Fibroblast of the aortic adventitia (primary cell): ENCODE measurements at regions not wholly inside any gene's neighbourhood (a gene's known extent, or its start where the extent isn't known, plus 50 kb on each side); places are given as distances from the start of the nearest gene placed in this dataset.

ENCODE experiments used
- DNase-seq: peaks from one replicate; pipeline ENCODE4 v3.0.0-alpha.2; 2010; ENCODE audit warnings: low read depth
- H3K4me3 ChIP-seq: 2 replicates; pipeline ENCODE4 v1.5.1; 2011; ENCODE audit warnings: low read depth, mild to moderate bottlenecking, control low read depth, low read length, moderate library complexity
- TF ChIP-seq, protein P1 (sequence below): IDR thresholded peaks from 2 replicates; pipeline ENCODE4 v1.5.1; 2011; ENCODE audit warnings: mild to moderate bottlenecking, low read length, control low read depth, inconsistent platforms; ENCODE audit not compliant: insufficient read depth

DNA sequence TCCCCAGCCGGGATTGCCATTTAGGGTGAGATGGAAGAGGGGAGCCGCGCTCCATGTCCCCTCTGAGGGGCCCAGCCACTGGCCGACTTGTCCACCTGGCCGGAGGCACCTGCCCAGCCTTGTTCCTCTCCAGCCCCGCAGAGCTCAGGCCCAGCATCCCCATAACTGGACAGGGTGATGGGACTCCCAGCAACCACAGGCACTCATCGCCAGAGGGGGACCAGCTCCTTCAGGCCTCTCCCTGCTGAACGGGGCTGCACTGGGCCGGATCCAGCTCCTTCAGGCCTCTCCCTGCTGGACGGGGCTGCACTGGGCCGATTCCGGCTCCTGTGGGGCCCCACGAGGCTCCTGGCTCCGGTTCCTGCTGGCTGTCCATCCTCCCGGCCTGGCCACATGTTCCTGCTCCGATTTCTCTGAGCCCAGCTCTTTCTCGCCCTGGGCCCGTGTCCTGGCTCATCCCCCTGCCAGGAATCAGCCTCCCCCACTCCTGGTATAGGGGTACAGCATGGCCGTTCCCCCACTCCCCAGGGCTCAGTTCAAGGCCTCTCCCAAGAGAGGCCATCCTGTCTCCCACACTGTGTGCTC is 56.1 kb upstream of the ADGRA1 start:
- no peak overlapping the region for H3K4me3 ChIP-seq
- DNase-seq = no peak
- TF ChIP-seq, protein P1, sequence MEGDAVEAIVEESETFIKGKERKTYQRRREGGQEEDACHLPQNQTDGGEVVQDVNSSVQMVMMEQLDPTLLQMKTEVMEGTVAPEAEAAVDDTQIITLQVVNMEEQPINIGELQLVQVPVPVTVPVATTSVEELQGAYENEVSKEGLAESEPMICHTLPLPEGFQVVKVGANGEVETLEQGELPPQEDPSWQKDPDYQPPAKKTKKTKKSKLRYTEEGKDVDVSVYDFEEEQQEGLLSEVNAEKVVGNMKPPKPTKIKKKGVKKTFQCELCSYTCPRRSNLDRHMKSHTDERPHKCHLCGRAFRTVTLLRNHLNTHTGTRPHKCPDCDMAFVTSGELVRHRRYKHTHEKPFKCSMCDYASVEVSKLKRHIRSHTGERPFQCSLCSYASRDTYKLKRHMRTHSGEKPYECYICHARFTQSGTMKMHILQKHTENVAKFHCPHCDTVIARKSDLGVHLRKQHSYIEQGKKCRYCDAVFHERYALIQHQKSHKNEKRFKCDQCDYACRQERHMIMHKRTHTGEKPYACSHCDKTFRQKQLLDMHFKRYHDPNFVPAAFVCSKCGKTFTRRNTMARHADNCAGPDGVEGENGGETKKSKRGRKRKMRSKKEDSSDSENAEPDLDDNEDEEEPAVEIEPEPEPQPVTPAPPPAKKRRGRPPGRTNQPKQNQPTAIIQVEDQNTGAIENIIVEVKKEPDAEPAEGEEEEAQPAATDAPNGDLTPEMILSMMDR = no peak

DNA sequence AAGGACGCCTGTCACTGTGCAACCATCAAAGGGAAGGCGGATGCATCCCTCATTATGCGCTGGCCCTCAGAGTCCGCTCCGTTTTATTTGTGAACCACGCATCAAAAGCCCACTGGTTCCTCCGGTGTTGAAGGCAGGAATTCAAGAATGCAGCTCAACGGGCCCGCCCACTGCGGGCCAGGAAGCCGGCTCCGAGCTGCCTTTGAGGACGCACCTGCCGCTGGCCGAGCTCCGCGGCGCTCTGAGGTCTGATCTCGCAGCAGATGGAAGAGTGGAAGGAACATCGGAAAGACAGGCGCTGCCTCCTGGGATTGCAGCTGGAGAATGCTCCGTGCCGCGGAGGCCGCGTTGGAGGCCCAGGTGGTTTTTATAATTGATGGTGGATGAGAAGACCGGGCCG is 56.9 kb upstream of the ADGRA1 start:
- no peak overlapping the region for H3K4me3 ChIP-seq
- DNase-seq = no peak
- TF ChIP-seq, protein P1 = no peak

DNA sequence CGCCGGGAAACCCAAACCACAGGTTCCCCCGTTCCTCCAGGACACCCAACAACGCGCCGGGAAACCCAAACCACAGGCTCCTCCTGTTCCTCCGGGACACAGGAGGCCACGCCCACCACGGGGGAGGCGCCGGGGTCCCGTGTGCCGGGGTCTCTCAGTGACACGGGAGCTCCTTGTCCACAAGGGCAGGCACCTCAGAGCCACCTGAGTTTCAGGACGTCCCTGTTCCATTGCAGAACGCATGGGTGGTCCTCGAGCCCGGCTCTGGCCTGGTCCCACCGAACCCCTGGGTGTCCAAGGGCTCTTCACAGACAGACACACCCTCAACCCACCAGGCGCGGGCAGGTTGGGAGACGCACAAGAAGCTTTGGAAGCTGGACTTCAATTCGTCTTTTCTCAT is 57.6 kb upstream of the ADGRA1 start:
- TF ChIP-seq, protein P1 = no peak
- no peak for DNase-seq
- no peak overlapping the region for H3K4me3 ChIP-seq

DNA sequence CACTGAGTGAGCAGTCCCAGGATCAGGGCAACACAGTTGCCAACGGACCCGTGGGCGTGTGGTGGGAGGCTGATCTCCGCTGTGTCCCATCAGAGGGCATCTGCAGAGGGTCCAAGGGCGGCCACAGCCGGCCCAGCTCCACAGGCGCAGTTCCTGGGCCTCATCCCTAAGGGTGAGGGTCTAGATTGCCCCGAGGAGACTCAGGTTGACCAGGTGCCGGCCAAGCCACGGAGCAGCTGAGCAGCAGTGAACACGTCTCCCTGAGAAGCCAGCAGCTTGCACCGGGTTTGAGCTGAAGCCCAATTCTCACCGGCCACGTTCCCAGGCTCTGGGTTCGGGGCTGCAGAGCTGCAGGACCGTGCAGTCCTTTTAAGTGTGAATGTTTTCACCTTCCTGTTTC is 58.8 kb upstream of the ADGRA1 start:
- TF ChIP-seq, protein P1 = no peak

DNA sequence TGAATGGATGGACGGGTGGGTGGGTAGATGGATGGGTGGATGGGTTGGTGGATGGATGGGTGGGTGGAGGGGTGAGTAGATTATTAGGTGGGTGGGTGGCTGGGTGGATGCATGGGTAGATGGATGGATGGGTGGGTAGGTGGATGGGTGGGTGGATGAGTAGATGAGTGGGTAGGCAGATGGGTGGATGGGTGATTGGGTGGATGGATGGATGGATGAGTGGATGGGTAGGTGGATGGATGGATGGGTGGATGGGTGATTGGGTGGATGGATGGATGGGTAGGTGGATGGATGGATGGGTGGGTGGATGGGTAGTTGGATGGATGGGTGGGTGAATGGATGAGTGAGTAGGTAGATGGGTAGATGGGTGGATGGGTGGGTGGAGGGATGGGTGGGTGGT is 59.6 kb upstream of the ADGRA1 start:
- DNase-seq = no peak
- TF ChIP-seq, protein P1 = no peak
- no peak overlapping the region for H3K4me3 ChIP-seq

More for the DNA sequence above, 58.8 kb upstream of the ADGRA1 start:
- no peak for DNase-seq
- no peak overlapping the region for H3K4me3 ChIP-seq

DNA sequence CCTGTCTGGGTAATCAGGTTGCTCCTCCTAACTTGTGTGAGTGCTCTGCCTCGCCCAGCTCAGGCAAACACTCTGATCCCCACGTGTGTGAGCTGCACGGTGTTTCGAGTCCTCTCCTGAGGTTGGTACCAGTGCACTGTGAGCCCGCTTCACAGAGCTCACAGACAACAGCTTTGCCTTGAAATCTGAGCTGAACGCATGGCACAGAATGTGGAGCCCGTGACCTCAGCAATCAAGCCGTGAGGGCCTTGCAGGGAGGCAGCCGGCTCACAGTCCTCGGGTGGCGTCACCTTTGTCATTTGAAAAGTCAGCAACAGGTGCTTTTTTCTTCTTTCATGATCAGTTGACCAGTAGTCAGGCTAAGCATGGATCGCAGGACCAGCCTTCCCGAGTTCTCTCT is 60.2 kb upstream of the ADGRA1 start:
- TF ChIP-seq, protein P1 = no peak
- no peak overlapping the region for H3K4me3 ChIP-seq
- DNase-seq = no peak
